K562 (cell line): ENCODE measurements at regions not wholly inside any gene's neighbourhood (a gene's known extent, or its start where the extent isn't known, plus 50 kb on each side); places are given as distances from the start of the nearest gene placed in this dataset.

Source experiments
- ATAC-seq: fragments of 200-7000 bp; cut with Tn5 transposase; 3 replicates; pipeline ENCODE4 v1.9.1; 2020; ENCODE audit warnings: moderate library complexity
- BruUV-seq: library from RNA; stranded (reverse); fragments of 400-500 nt; replicated peaks from 2 replicates; lab custom pipeline; 2021; lab: Mats Ljungman, UMichigan
- CTCF ChIA-PET: fragments of 300-600 bp; formaldehyde crosslinking; extraction: SDS; loops from one replicate; lab custom pipeline; 2021; ENCODE audit warnings: low intra/inter-chr PET ratio; lab: Yijun Ruan, JAX
- POLR2A ChIA-PET: fragments of 300-600, 350-650 bp; sonication (Branson Sonifier 250); formaldehyde crosslinking; extraction: SDS; loops from one replicate; lab custom pipeline; 2021; ENCODE audit warnings: antibody characterized with exemption, inconsistent platforms; lab: Yijun Ruan, JAX
- DNase-seq, 4 experiments: peaks; one replicate each; pipeline versions ENCODE4 v3.0.0 to v3.0.0-alpha.2; 2011 to 2018; ENCODE audit warnings: low spot score in 3 of 4, mixed read lengths in 3 of 4; ENCODE audit errors: extremely low read depth in 1 of 4
- FAIRE-seq: peaks from 2 replicates; lab custom pipeline; 2011; peaks lifted over from hg19 to GRCh38; lab: Jason Lieb, UNC
- H2AFZ ChIP-seq: 2 replicates; pipeline ENCODE4 v1.6.0; 2011; ENCODE audit warnings: low read depth, low read length, control low read depth, inconsistent platforms
- H3K27ac ChIP-seq: fragments of 200-600 bp; 3 replicates; pipeline ENCODE4 v1.8.0; 2011; ENCODE audit warnings: low read depth, mild to moderate bottlenecking, control low read depth, inconsistent platforms, low read length, moderate library complexity, mixed read lengths; ENCODE audit errors: extremely low read depth
- H3K27me3 ChIP-seq, 2 experiments: fragments of 300-600 bp in 1 of 2; 2 replicates in 1 of 2; 3 replicates in 1 of 2; pipeline versions ENCODE4 v1.6.0 to v1.8.0; 2011; ENCODE audit warnings: inconsistent platforms in 2 of 2, low read length in 2 of 2, mild to moderate bottlenecking in 1 of 2, mixed read lengths in 1 of 2, moderate library complexity in 1 of 2; ENCODE audit not compliant: control insufficient read depth in 2 of 2, insufficient read depth in 2 of 2
- H3K36me3 ChIP-seq: fragments of 300-600 bp; 3 replicates; pipeline ENCODE4 v1.8.0; 2011; ENCODE audit warnings: mild to moderate bottlenecking, low read length, inconsistent platforms; ENCODE audit not compliant: control insufficient read depth, insufficient read depth
- H3K4me1 ChIP-seq, 2 experiments: fragments of 200-600 bp in 1 of 2; replicated peaks in 1 of 2; 2 replicates in 1 of 2; 3 replicates in 1 of 2; pipeline versions ENCODE4 v1.5.1 to v1.8.0; 2011; ENCODE audit warnings: inconsistent platforms in 2 of 2, low read length in 2 of 2, mild to moderate bottlenecking in 1 of 2, mixed read lengths in 1 of 2, moderate library complexity in 1 of 2; ENCODE audit not compliant: control insufficient read depth in 2 of 2, insufficient read depth in 2 of 2
- H3K4me2 ChIP-seq: 2 replicates; pipeline ENCODE4 v1.6.1; 2011; ENCODE audit warnings: low read length, control low read depth, inconsistent platforms, mixed read lengths; ENCODE audit not compliant: insufficient read depth
- H3K4me3 ChIP-seq: fragments of 200-600 bp; sonication (generic), shearing (Covaris generic); 2 replicates; pipeline ENCODE4 v1.5.1; 2016; ENCODE audit warnings: control low read depth, inconsistent platforms
- H3K79me2 ChIP-seq: fragments of 200-600 bp; 3 replicates; pipeline ENCODE4 v1.8.0; 2011; ENCODE audit warnings: low read length, inconsistent platforms; ENCODE audit not compliant: control insufficient read depth, insufficient read depth
- H3K9ac ChIP-seq, 2 experiments: 2 replicates each; pipeline versions ENCODE4 v1.6.0 to v1.6.1; 2011; ENCODE audit warnings: low read depth in 2 of 2, low read length in 2 of 2, control low read depth in 1 of 2, inconsistent platforms in 1 of 2, mild to moderate bottlenecking in 1 of 2, mixed read lengths in 1 of 2; ENCODE audit not compliant: insufficient read depth in 1 of 2
- H3K9me1 ChIP-seq: one replicate; pipeline ENCODE4 v1.6.0; 2011; ENCODE audit warnings: inconsistent platforms, mild to moderate bottlenecking, low read length, moderate library complexity; ENCODE audit not compliant: control insufficient read depth, insufficient read depth
- H3K9me3 ChIP-seq: replicated peaks from 2 replicates; pipeline ENCODE4 v1.5.1; 2011; ENCODE audit warnings: low read depth, low read length, inconsistent platforms; ENCODE audit not compliant: control insufficient read depth, insufficient read depth
- H4K20me1 ChIP-seq: replicated peaks from 2 replicates; pipeline ENCODE4 v1.6.1; 2011; ENCODE audit warnings: low read length, inconsistent platforms, mixed read lengths; ENCODE audit not compliant: control insufficient read depth, insufficient read depth
- C11orf30 ChIP-seq: fragments of 450-650 bp; IDR thresholded peaks from 2 replicates; pipeline ENCODE4 v1.6.1; 2016; ENCODE audit warnings: low read depth, mild to moderate bottlenecking
- DACH1 ChIP-seq: fragments of 450-650 bp; IDR thresholded peaks from 2 replicates; pipeline ENCODE4 v1.6.1; 2018; ENCODE audit not compliant: partially characterized antibody
- EHMT2 ChIP-seq: fragments of 450-650 bp; IDR thresholded peaks from 2 replicates; pipeline ENCODE4 v1.6.1; 2018; ENCODE audit warnings: antibody characterized with exemption
- HDAC1 ChIP-seq, 2 experiments: fragments of 450-650 bp; IDR thresholded peaks; 2 replicates each; pipeline ENCODE4 v1.6.1; 2016 to 2017; ENCODE audit warnings: inconsistent platforms in 1 of 2, mild to moderate bottlenecking in 1 of 2, moderate library complexity in 1 of 2
- MAFG ChIP-seq: fragments of 450-650 bp; conservative IDR thresholded peaks from 2 replicates; pipeline ENCODE4 v1.6.1; 2016; ENCODE audit warnings: missing genetic modification characterization, missing compliant biosample characterization
- OTX1 ChIP-seq: fragments of 450-650 bp; formaldehyde crosslinking; IDR thresholded peaks from 2 replicates; pipeline ENCODE4 v1.4.0; 2022; ENCODE audit warnings: mild to moderate bottlenecking
- PHF8 ChIP-seq: fragments of 200-600 bp; sonication (generic); IDR thresholded peaks from 2 replicates; pipeline ENCODE4 v1.6.1; 2012; ENCODE audit warnings: mixed run types, mild to moderate bottlenecking, inconsistent platforms, low read length, moderate library complexity, borderline replicate concordance
- ZNF316 ChIP-seq: fragments of 450-650 bp; IDR thresholded peaks from 2 replicates; pipeline ENCODE4 v1.6.1; 2016
- ZNF764 ChIP-seq: fragments of 250-450 bp; sonication (Bioruptor Pico); IDR thresholded peaks from 2 replicates; pipeline ENCODE4 v1.4.0; 2020; ENCODE audit warnings: low read depth, mild to moderate bottlenecking, moderate library complexity
- whole genome bisulfite sequencing: fragments of 100-300 bp; shearing (Covaris generic); methylation state at CpG from one replicate; pipeline ENCODE4 v1.1.6; 2016; ENCODE audit warnings: low coverage, mixed read lengths; ENCODE audit not compliant: insufficient coverage; ENCODE audit errors: missing lambda C conversion rate; 5-methylcytosine and 5-hydroxymethylcytosine counted together
- in situ Hi-C: fragments of 300-500 bp; cut with MboI; formaldehyde crosslinking; loops from 4 replicates; pipeline ENCODE4 v1.15.0; 2018; ENCODE audit warnings: inconsistent platforms, mixed read lengths
- intact Hi-C: fragments of 100-400 bp; cut with micrococcal nuclease; formaldehyde crosslinking; loops from 2 replicates; pipeline ENCODE4 v1.14.2; 2022

GRCh38 chr2:12141618-12142258 is 395.3 kb downstream of the LPIN1 start:
- peaks cover 2 to 4% of the 10 kb centered on the region in 2 experiments; a peak in 1 of 5 replicates for H3K27me3 ChIP-seq
- H3K27ac ChIP-seq, result no peak overlapping the region
- CTCF ChIA-PET, result no interaction called here
- BruUV-seq, result no TSS peak
- DNase-seq (no peak), ATAC-seq (no peak), FAIRE-seq (no peak)
- H2AFZ ChIP-seq, result no peak overlapping the region
- no peaks in the 10 kb centered on the region for H3K9me3 ChIP-seq
- intact Hi-C loops, result no loop called here
- POLR2A ChIA-PET, result interaction anchor here (0.6 to 0.9 kb wide), 2 partner anchors 30 to 393 kb away, joined by 3 read pairs; no protein-coding TSS in a partner anchor
- H3K9me1 ChIP-seq, result no peaks in the 10 kb centered on the region
- no peak overlapping the region for H3K4me2 ChIP-seq
- H3K4me3 ChIP-seq, result no peak overlapping the region
- WGBS, result 10% methylated on average over 1 of the region's 1 CpG
- TF ChIP-seq PHF8 (no peak), ZNF316 (peak; percentile 76), C11orf30 (peak; percentile 57; the same call in 1 of the 2 replicates), MAFG (tag) (peak; percentile 22; the same call in 1 of the 2 replicates)
- TF ChIP-seq, all 486 proteins: peak for 3
- H3K4me1 ChIP-seq, result no peaks in the 10 kb centered on the region; a peak in 1 of 5 replicates
- no peak overlapping the region for H3K9ac ChIP-seq
- in situ Hi-C loops, result no loop called here
- no peaks in the 10 kb centered on the region for H4K20me1 ChIP-seq
- H3K79me2 ChIP-seq, result no peaks in the 10 kb centered on the region
- no peaks in the 10 kb centered on the region for H3K36me3 ChIP-seq

- H3K9me3 ChIP-seq, result no peaks in the 10 kb centered on the region
- H3K27me3 ChIP-seq, result no peaks in the 10 kb centered on the region
- WGBS, result 9% methylated on average over 6 of the region's 6 CpGs
- H3K9ac ChIP-seq, result no peak overlapping the region
- no TSS peak for BruUV-seq
- no peak overlapping the region for H3K4me3 ChIP-seq
- in situ Hi-C loops (loop anchor here (25.0 kb wide), 1 partner anchor 561 kb away; the partner anchor contains the start of gene TRIB2), intact Hi-C loops (no loop called here)
- H3K4me1 ChIP-seq, result peaks cover 5 to 21% of the 10 kb centered on the region in 2 experiments
- no peaks in the 10 kb centered on the region for H3K79me2 ChIP-seq
- no peak for FAIRE-seq
- H2AFZ ChIP-seq, result 0 out of 2 replicates have a peak overlapping the region, but pooled peaks have one; percentile 11
- no peak overlapping the region for H3K4me2 ChIP-seq
- no peaks in the 10 kb centered on the region for H4K20me1 ChIP-seq
- TF ChIP-seq DACH1 (no peak), OTX1 (CRISPR knock-in tag) (no peak), ZNF764 (CRISPR knock-in tag) (no peak), EHMT2 (no peak), HDAC1 (IDR thresholded peaks at IDR 0.05) (no peak)
- no peak for DNase-seq
- no peak for ATAC-seq
- ChIA-PET CTCF (no interaction called here), POLR2A (interaction anchor here (1.4 kb wide), 1 partner anchor 12 kb away, joined by 3 read pairs; no protein-coding TSS in a partner anchor)
- no peaks in the 10 kb centered on the region for H3K9me1 ChIP-seq
- H3K36me3 ChIP-seq, result no peaks in the 10 kb centered on the region
- no peak overlapping the region for H3K27ac ChIP-seq
These were observed 405.3 kb downstream of the LPIN1 start for GRCh38 chr2:12151716-12152115.
